ENCODE measurements at regions not wholly inside any gene's neighbourhood (a gene's known extent, or its start where the extent isn't known, plus 50 kb on each side); places are given as distances from the start of the nearest gene placed in this dataset.

GRCh38 chr9:95740217-95741004 lies 135.1 kb upstream of the ERCC6L2 start:
- Histone ChIP-seq H4K20me1 (ENCODE audit: control insufficient read depth, insufficient read depth, insufficient read length) (no peaks in the 10 kb centered on the region), H2AFZ (ENCODE audit: low read length) (no peak overlapping the region), H3K23me2 (ENCODE audit: insufficient read length, low read depth, low read length, poor library complexity, severe bottlenecking) (no peaks in the 10 kb centered on the region), H2BK15ac (ENCODE audit: low read depth, low read length) (no peak overlapping the region), H3K79me1 (ENCODE audit: insufficient read depth, low read depth, low read length, poor library complexity, severe bottlenecking) (no peaks in the 10 kb centered on the region), H3K27ac (ENCODE audit: insufficient read length, low read depth, low read length) (no peak overlapping the region), H3K56ac (ENCODE audit: insufficient read length, low read depth, low read length) (no peak overlapping the region), H3K23ac (ENCODE audit: insufficient read length, low read depth, low read length) (no peak overlapping the region), H3K18ac (ENCODE audit: insufficient read length, low read depth, low read length) (no peak overlapping the region), H2BK12ac (ENCODE audit: insufficient read length, low read depth, low read length) (no peak overlapping the region), H3K4ac (ENCODE audit: low read depth, low read length) (no peak overlapping the region), H3K9me3 (ENCODE audit: control insufficient read depth, low read depth, low read length) (no peaks in the 10 kb centered on the region), H4K8ac (replicated peaks; ENCODE audit: insufficient read length, low read depth, low read length) (no peak overlapping the region), H3K9ac (ENCODE audit: extremely low read depth, insufficient read length, low read length) (no peak overlapping the region), H4K91ac (ENCODE audit: insufficient read length, low read depth, low read length) (no peak overlapping the region), H2AK5ac (ENCODE audit: insufficient read length, low read length) (no peak overlapping the region), H3K79me2 (ENCODE audit: insufficient read depth, low read length) (no peaks in the 10 kb centered on the region), H4K5ac (ENCODE audit: insufficient read length, low read depth, low read length) (no peak overlapping the region), H2BK5ac (ENCODE audit: insufficient read length, low read length) (no peak overlapping the region), H3K14ac (ENCODE audit: insufficient read depth, low read length) (no peak overlapping the region), H2BK20ac (ENCODE audit: low read depth, low read length, poor library complexity, severe bottlenecking) (no peak overlapping the region), H2BK120ac (ENCODE audit: low read depth, low read length, poor library complexity, severe bottlenecking) (no peak overlapping the region), H3K27me3 (ENCODE audit: insufficient read depth, low read length) (no peaks in the 10 kb centered on the region), H3T11ph (ENCODE audit: low read length) (no peak overlapping the region), H3K4me2 (ENCODE audit: insufficient read depth, insufficient read length, low read length) (no peak overlapping the region), H3K4me1 (ENCODE audit: insufficient read depth, low read length) (0 out of 2 replicates have a peak, but pooled peaks cover 2% of the 10 kb centered on the region)
- no CpG with 5 or more reads among the region's 11 CpGs for WGBS (ENCODE audit: extremely low coverage, insufficient read length, low lambda C conversion rate)
- Mint-ChIP-seq H3K9me3 (no peaks in the 10 kb centered on the region), H3K4me3 (no peak overlapping the region), H3K27ac (no peak overlapping the region), H3K36me3 (ENCODE audit: insufficient read depth in 1 of 3, low read depth in 3 of 3) (no peaks in the 10 kb centered on the region), H3K27me3 (ENCODE audit: low read depth) (peaks cover 5% of the 10 kb centered on the region), H3K4me1 (peaks cover 7 to 9% of the 10 kb centered on the region in 2 experiments)
- TF ChIP-seq, protein P1, sequence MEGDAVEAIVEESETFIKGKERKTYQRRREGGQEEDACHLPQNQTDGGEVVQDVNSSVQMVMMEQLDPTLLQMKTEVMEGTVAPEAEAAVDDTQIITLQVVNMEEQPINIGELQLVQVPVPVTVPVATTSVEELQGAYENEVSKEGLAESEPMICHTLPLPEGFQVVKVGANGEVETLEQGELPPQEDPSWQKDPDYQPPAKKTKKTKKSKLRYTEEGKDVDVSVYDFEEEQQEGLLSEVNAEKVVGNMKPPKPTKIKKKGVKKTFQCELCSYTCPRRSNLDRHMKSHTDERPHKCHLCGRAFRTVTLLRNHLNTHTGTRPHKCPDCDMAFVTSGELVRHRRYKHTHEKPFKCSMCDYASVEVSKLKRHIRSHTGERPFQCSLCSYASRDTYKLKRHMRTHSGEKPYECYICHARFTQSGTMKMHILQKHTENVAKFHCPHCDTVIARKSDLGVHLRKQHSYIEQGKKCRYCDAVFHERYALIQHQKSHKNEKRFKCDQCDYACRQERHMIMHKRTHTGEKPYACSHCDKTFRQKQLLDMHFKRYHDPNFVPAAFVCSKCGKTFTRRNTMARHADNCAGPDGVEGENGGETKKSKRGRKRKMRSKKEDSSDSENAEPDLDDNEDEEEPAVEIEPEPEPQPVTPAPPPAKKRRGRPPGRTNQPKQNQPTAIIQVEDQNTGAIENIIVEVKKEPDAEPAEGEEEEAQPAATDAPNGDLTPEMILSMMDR (conservative IDR thresholded peaks at IDR 0.05): no peak
- DNase-seq: no peak

Measured in H9 (cell line).